ENCODE measurements at regions not wholly inside any gene's neighbourhood (a gene's known extent, or its start where the extent isn't known, plus 50 kb on each side); places are given as distances from the start of the nearest gene placed in this dataset.

- no peaks in the 10 kb centered on the region for H3K36me3 Mint-ChIP-seq (ENCODE audit: low read depth)
- no peak overlapping the region for H3K4me3 Mint-ChIP-seq
- no peaks in the 10 kb centered on the region for H3K27me3 Mint-ChIP-seq (ENCODE audit: low read depth, poor library complexity)
- H3K27ac Mint-ChIP-seq = no peak overlapping the region
- TF ChIP-seq, protein P1, sequence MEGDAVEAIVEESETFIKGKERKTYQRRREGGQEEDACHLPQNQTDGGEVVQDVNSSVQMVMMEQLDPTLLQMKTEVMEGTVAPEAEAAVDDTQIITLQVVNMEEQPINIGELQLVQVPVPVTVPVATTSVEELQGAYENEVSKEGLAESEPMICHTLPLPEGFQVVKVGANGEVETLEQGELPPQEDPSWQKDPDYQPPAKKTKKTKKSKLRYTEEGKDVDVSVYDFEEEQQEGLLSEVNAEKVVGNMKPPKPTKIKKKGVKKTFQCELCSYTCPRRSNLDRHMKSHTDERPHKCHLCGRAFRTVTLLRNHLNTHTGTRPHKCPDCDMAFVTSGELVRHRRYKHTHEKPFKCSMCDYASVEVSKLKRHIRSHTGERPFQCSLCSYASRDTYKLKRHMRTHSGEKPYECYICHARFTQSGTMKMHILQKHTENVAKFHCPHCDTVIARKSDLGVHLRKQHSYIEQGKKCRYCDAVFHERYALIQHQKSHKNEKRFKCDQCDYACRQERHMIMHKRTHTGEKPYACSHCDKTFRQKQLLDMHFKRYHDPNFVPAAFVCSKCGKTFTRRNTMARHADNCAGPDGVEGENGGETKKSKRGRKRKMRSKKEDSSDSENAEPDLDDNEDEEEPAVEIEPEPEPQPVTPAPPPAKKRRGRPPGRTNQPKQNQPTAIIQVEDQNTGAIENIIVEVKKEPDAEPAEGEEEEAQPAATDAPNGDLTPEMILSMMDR (IDR thresholded peaks at IDR 0.05) = no peak
- H3K9me3 Mint-ChIP-seq = peaks cover 13% of the 10 kb centered on the region
- no peak for DNase-seq
- H3K4me1 Mint-ChIP-seq = peaks cover 42% of the 10 kb centered on the region
These were observed 100.5 kb downstream of the ENC1 start for GRCh38 chr5:74539986-74540385.

DNA sequence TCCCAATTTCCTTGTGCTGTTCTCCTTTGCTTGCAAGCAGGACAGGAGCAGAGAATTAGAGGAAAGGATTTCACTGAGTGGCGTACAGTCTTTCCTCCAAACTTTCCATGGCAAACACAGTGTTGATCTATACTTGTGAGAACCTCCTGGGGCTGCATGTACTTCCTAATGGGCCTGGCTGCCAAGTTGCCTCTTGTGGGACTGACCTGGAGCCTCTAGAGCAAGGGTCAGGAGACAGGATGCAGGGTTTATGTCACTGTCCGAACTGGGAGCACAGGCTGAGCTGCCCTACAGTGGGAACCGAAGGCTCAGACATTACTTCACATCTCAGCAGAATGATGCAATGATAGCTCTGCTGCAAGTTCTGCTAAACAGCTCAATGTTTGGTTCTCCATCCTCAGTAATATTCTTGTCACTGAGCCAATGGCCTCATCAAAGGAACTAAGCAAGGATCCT, 102.3 kb downstream of the ENC1 start:
- no peak for DNase-seq
- TF ChIP-seq, protein P1 (IDR thresholded peaks at IDR 0.05) = no peak
- Mint-ChIP-seq H3K4me3 (no peak overlapping the region), H3K27ac (no peak overlapping the region), H3K36me3 (ENCODE audit: low read depth) (peaks cover 15% of the 10 kb centered on the region), H3K27me3 (ENCODE audit: low read depth, poor library complexity) (no peaks in the 10 kb centered on the region), H3K9me3 (peaks cover 31% of the 10 kb centered on the region), H3K4me1 (peaks cover 27% of the 10 kb centered on the region)

DNA sequence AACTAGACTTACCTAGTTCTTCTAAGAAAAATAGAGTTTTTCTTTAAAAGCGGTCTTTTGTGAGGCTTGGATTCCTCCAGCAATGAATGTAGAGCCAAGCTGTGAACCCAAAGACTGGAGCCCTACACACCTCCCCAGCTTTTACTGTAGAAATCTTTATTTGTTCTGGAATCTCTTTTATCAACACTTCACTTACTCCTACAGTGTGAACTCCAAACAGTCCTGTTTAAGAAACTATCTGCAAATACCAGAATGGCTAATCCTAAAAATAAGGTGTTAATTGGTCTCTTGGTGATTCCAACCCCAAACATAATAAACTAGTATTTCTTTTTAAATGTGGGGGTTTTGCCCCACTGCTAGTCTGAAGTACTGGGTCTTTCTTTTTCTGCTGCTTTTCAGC, 103.9 kb downstream of the ENC1 start:
- H3K36me3 Mint-ChIP-seq (ENCODE audit: low read depth) = peaks cover 27% of the 10 kb centered on the region
- H3K27me3 Mint-ChIP-seq (ENCODE audit: low read depth, poor library complexity) = no peaks in the 10 kb centered on the region
- DNase-seq = no peak

DNA sequence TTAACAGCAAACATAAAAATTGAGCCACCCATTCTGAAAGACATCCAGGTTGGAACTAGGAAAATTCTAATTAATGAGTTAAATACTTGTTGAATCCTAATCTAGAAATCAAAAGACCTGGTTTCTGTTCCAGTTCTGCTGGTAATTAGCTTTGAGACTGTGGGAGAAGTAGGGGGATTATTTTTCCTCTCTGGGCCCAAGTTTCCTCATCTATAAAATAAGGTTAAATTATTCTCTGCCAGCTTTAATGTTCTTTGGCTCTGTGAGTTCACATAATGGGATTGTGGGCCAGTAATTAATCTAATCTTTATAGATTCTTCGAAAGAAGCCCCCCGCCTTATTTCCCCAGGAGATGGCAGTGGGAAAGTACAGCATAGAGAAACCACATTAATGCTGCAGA, 104.6 kb downstream of the ENC1 start:
- peaks cover 16% of the 10 kb centered on the region for H3K4me1 Mint-ChIP-seq
- H3K36me3 Mint-ChIP-seq (ENCODE audit: low read depth) = peaks cover 27% of the 10 kb centered on the region
- no peaks in the 10 kb centered on the region for H3K27me3 Mint-ChIP-seq (ENCODE audit: low read depth, poor library complexity)
- H3K27ac Mint-ChIP-seq = no peak overlapping the region
- TF ChIP-seq, protein P1 (IDR thresholded peaks at IDR 0.05) = no peak
- peaks cover 52% of the 10 kb centered on the region for H3K9me3 Mint-ChIP-seq
- H3K4me3 Mint-ChIP-seq = no peak overlapping the region
- no peak for DNase-seq

More for the DNA sequence above, 103.9 kb downstream of the ENC1 start:
- Mint-ChIP-seq H3K4me1 (peaks cover 16% of the 10 kb centered on the region), H3K4me3 (no peak overlapping the region), H3K9me3 (peaks cover 47% of the 10 kb centered on the region), H3K27ac (peak overlapping the region; percentile 11)
- TF ChIP-seq, protein P1 (IDR thresholded peaks at IDR 0.05) = no peak

DNA sequence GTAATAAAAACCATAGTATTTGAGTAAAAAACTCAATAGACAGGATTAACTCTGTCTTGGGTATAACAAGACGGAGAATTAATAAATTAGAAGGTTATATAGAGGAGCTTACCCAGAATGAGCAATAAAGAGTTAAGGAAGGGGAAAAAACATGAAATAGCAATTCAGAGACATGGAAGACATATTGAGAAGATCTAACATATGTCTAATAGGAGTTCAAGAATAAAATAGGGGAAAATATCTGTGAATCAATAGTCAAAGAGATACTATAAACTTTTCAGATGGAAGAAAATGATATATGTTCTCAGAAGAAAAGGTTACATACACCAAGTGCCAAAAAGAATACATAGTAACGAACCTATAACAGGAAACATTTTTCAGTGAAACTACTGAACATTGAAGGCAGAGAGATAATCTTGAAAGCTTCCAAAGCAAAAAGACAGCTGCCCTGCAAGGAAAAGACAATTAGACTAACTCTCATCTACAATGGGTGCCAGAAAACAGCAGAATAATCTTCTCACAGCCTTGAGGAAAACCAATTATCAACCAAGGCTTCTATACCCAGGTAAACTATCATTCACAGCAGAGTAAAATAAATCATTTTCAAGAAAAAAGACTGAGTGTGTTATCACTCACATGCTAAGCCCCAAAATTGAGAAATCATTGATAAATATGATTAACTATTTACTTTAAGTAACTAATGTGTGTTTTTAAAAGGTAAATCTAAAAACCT, 106.0 kb downstream of the ENC1 start:
- no peak for DNase-seq
- peaks cover 52% of the 10 kb centered on the region for H3K9me3 Mint-ChIP-seq
- H3K27me3 Mint-ChIP-seq (ENCODE audit: low read depth, poor library complexity) = no peaks in the 10 kb centered on the region
- peaks cover 27% of the 10 kb centered on the region for H3K36me3 Mint-ChIP-seq (ENCODE audit: low read depth)
- H3K27ac Mint-ChIP-seq = no peak overlapping the region
- TF ChIP-seq, protein P1 (IDR thresholded peaks at IDR 0.05) = no peak
- peaks cover 13% of the 10 kb centered on the region for H3K4me1 Mint-ChIP-seq
- H3K4me3 Mint-ChIP-seq = no peak overlapping the region
